HG03095 (cell line): ENCODE measurements at regions not wholly inside any gene's neighbourhood (a gene's known extent, or its start where the extent isn't known, plus 50 kb on each side); places are given as distances from the start of the nearest gene placed in this dataset.

Experiments used
- ATAC-seq: cut with Tn5 transposase; IDR thresholded peaks from one replicate; pipeline ENCODE4 v1.9.1; 2021; ENCODE audit warnings: moderate library complexity; ENCODE audit not compliant: unreplicated experiment

DNA sequence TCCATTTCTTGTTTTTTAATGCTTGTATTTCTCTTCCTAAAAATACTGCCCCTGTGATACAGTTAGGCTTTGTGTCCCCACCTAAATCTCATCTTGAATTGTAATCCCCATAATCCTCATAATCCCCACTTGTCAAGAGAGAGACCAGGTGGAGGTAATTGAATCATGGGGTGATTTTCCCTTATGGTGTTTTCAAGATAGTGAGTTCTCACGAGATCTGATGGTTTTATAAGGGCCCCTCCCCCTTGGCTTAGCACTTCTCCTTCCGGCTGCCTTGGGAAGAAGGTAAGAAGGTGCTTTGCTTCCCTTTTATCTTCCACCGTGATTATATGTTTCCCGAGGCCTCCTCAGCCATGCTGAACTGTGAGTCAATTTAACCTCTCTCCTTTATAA is 227.4 kb downstream of the MAN2A1 start:
- ATAC-seq, result no peak

DNA sequence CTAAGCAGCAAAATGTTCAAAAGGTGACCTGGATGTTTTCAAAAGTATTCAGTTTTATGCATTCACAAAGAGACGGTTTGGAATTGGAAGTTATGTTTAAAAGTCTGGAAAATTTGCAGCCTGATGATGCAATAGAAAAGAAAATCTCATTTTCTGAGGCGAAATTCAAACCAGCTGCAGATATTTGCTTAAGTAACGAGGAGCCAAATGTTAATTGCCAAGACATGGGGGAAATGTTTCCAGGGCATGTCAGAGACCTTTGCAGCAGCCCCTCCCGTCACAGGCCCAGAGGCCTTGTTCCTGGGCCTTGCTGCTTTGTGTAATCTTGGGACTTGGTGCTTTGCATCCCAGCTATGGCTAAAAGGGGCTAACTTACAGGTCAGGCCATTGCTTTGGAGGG is 228.2 kb downstream of the MAN2A1 start:
- ATAC-seq, result no peak

GRCh38 chr5:109920736-109921135 is 231.0 kb downstream of the MAN2A1 start:
- ATAC-seq, result no peak

- no peak for ATAC-seq
These were observed 232.1 kb downstream of the MAN2A1 start for GRCh38 chr5:109921735-109922380.

GRCh38 chr5:109922381-109922995 is 232.8 kb downstream of the MAN2A1 start:
- ATAC-seq, result no peak

DNA sequence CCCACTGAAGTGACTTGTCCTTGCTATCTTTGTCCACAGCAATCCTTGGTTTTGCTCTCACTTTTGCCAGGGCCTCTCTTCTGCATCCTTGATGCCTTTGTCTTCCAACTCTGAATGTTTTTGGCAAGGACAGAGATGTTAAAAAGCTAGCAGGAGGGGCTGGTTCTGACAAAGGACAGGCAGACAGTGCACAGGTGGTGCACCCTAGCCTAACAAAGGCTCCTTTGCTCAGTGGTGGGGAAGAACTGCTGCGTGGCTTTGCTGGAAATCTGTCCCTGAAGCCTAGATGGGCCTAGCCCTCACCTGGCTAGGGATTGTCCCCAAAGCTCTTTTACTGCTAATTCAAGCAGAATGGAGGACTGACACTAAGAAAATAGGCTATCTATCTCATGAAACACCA is 233.5 kb downstream of the MAN2A1 start:
- no peak for ATAC-seq

DNA sequence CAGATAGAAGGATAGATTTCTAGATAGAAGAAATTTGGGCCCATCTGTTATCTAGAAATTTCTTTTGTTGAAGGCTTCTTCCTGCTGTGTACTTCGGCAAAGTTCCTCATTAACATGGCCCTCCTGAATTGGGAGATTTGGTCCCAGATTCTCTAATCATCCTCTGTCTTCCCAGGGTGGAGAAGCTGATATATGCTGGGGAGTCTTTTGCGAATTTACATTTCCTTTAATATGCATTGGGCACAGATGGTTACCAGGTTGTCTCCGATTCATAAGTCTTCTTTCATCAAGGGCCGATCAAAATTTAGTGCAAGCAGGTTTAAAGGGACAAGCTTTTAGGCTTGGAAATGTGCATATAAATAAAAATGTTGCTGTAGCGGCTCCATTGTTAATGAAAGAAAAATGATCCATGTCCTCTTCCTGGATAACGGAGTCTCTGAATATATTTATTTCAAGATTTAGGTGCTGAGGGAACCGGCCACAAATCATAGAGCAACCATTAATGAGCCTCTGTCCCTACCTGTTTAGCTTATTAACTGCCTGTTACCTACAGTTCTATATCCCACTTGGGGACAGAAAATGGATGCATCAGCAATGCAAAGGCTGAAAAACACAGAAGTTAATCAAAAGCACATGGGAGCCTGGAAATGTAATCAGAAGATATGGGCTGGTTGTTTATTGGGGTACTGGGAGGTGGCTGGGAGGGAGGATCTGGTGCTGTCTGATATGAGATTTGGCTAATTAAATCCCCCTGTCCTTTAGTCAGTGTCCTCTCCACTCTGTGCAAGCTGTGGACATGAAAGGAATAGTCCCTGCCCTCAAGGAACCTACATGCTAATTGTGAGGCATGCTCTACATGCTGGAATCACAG is 234.7 kb downstream of the MAN2A1 start:
- no peak for ATAC-seq

DNA sequence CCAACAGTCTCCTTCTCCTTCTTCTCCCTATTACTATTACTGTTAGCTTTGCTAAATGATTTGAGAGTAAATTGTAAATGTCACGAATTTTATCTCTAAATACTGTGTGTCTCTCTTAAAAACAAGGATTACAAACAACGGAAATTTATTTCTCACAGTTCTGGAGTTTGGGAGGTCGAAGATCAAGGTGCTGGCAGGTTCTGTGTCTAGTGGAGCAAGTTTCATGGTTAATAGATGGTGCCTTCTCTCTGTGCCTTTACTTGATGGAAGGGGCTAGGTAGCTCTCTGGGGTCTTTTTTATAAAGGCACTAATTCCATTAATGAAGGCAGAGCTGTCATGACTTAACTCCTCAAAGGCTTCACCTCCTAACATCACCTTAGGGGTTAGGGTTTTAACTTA is 237.9 kb downstream of the MAN2A1 start:
- ATAC-seq, result no peak

- no peak for ATAC-seq
These were observed 238.3 kb downstream of the MAN2A1 start for GRCh38 chr5:109928046-109928445.

DNA sequence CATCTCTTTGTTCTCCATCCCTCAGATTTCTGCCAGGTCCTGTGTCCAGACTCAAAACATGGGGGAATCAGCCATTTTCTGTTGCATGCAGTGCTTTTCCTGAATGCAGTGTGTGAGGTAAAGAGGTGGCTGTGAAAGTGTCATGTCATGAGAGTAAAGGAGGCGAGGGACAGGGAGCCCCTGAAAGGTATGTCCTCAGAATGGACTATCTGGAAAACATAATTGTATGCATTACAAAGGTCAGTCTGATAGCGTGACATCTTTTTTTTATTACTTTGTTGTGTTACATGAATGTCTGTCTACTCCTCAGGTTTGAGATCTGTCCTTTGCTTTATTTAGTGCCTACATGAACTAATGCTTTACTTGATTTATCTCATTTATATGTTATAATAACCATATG is 239.1 kb downstream of the MAN2A1 start:
- ATAC-seq, result no peak

- no peak for ATAC-seq
These were observed 239.6 kb downstream of the MAN2A1 start for GRCh38 chr5:109929376-109929775.

- no peak for ATAC-seq
These were observed 240.2 kb downstream of the MAN2A1 start for GRCh38 chr5:109929911-109930310.

- ATAC-seq, result no peak
These were observed 241.5 kb downstream of the MAN2A1 start for GRCh38 chr5:109931049-109931780.

DNA sequence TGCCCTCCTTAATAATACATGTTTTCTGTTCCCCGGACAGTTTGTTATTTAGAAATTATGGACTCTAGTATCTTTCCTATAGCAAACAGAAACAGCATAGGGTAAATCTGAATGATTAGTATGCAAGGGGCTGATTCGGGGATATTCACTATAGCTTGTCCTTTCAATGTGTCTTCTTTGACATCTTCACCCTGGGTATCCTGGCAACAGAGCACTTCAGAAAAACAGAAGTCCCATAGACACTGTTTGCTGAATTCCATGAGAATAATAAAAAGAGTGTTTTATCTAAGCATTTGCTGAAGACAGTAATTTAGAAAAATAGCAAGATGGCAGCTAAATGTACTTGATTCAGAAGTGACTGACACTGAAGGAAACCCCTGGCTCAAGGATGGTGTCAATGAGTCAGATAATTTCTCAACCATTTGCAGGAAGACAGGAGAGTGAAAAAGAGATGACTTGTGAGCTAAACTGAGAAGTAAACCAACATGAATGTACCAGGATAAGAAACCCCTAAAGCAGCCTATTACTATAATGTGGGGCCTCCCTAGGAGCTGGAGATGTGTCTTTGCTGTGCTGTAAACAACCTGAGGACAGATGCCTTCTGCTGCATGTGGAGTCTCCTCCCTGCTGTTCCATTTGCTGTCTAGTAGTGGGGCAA is 246.2 kb downstream of the MAN2A1 start:
- no peak for ATAC-seq

- ATAC-seq, result peak; percentile 69
These were observed 247.3 kb downstream of the MAN2A1 start for GRCh38 chr5:109936996-109937395.

DNA sequence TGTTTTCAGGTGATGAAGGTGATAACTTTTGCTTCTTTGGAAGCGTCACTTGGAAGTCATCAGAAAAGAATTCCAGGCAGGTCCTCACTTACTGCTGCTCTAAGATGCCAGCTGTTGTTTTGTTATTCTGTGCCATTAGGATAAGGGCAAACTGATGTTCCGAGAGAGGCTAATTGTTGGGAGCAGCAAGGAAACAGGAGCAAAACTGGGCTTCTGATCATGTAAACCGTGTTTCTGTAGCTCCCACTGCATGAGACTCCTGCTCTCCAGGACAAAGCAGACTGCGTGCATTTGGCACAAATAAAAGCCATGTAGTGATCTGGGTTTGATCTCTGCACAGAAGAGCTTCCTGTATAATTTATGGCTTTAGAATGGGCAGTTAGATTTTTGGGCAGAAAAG is 248.2 kb downstream of the MAN2A1 start:
- no peak for ATAC-seq

DNA sequence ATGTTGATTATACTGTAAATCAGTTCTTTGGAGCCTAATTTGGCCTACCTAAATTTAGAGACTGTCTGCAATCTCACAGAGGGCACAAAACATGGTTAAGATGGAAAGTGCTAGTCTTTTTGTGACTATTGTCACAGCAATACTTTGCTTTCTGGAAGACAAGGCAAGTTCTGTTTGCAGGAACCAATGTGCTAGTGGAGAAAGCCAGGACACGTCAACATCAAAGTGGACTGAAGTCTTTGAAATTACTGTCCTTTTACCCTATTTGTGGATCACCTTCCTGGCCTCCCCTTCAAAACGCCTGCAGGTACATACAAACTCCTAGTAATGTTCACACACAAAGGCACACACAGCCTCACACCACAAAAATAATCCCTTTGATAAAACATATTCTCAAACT is 248.7 kb downstream of the MAN2A1 start:
- no peak for ATAC-seq

- ATAC-seq, result no peak
These were observed 249.5 kb downstream of the MAN2A1 start for GRCh38 chr5:109939116-109939682.

GRCh38 chr5:109942646-109943045 is 252.9 kb downstream of the MAN2A1 start:
- ATAC-seq, result no peak

DNA sequence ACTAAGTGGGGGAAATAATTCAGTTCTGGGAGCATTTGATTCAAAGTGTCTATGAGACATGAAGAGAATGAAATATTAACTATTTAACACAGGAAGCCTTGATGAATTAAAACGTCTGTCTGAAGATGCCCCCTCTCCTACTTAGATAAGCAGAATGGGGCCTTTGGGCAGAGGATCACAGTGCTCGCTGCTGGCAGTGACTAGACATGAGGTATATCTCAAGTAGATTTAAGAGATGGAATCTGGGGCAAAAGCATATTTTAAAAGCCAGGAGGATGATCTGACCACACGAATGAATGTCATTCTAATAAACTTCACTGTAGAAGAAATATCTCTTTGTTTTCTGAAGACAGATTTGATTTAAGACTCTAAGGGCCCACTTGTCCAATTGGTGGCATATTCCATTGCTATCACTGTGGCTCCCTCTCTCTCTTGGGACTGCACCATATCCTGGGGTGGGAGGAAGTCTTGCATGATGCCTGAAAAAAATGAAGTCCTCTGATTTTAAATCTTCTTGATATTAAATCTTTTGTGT is 254.0 kb downstream of the MAN2A1 start:
- ATAC-seq, result no peak
